ENCODE measurements at regions not wholly inside any gene's neighbourhood (a gene's known extent, or its start where the extent isn't known, plus 50 kb on each side); places are given as distances from the start of the nearest gene placed in this dataset.

DNA sequence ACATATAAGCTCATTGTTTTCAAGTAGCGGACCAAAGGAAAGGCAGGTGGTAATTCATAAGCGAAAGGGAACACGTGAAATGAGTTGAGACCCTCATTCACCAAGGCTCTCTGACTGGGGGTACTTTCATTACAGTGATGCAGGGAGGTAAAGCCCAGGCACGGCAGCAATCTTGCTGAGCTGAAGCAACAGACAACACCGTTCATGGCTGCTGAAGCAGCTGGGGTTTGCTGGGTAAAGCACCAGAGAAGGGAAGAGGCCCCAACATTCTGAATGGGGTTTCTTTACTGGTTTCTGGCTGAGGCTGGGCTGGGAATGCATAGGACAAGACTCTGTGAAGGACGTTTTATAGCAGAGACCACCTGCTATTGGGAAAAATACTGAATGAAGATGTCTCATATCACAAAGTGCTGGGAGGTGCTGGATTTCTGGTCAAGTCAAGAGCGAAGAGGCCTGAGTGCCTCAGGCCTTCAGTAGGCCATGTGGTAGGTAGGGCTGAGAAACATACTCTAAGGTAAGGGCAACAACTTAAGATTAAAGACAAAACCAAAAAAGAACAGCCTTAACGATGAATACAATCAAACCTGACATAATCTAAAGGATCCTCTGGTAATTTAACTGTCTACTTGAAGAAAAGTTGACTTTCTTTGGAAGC, 324.7 kb upstream of the PIK3C3 start:
- TF ChIP-seq EZH2phosphoT487 (conservative IDR thresholded peaks at IDR 0.05; ENCODE audit: low read length): no peak
- no peak for TF ChIP-seq CTCF (IDR thresholded peaks at IDR 0.05; ENCODE audit: insufficient read depth, low read length, poor library complexity, severe bottlenecking)
- Histone ChIP-seq H3K36me3 (ENCODE audit: low read length) (no peaks in the 10 kb centered on the region), H3K27ac (ENCODE audit: low read depth, low read length) (no peak overlapping the region), H3K27me3 (ENCODE audit: low read length) (no peaks in the 10 kb centered on the region), H3K79me2 (ENCODE audit: insufficient read depth, low read length) (no peaks in the 10 kb centered on the region), H2AFZ (ENCODE audit: low read depth, low read length, severe bottlenecking) (no peak overlapping the region), H3K9ac (ENCODE audit: low read length) (no peak overlapping the region), H3K4me3 (ENCODE audit: insufficient read depth, low read length, poor library complexity, severe bottlenecking) (no peak overlapping the region), H4K20me1 (ENCODE audit: low read depth, low read length) (no peaks in the 10 kb centered on the region), H3F3A (ENCODE audit: insufficient read depth) (no peaks in the 10 kb centered on the region), H3K4me2 (ENCODE audit: low read depth, low read length, poor library complexity, severe bottlenecking) (no peak overlapping the region), H3K9me3 (ENCODE audit: insufficient read depth, low read length) (no peaks in the 10 kb centered on the region), H3K9me2 (replicated peaks; ENCODE audit: insufficient read depth, low read length) (no peaks in the 10 kb centered on the region)

- no peak overlapping the region for H3K27ac ChIP-seq (ENCODE audit: low read depth, low read length)
- H4K20me1 ChIP-seq (ENCODE audit: low read depth, low read length): no peaks in the 10 kb centered on the region
- no peaks in the 10 kb centered on the region for H3K27me3 ChIP-seq (ENCODE audit: low read length)
- no peaks in the 10 kb centered on the region for H3F3A ChIP-seq (ENCODE audit: insufficient read depth)
- no peaks in the 10 kb centered on the region for H3K9me3 ChIP-seq (ENCODE audit: insufficient read depth, low read length)
- no peaks in the 10 kb centered on the region for H3K9me2 ChIP-seq (replicated peaks; ENCODE audit: insufficient read depth, low read length)
- H3K36me3 ChIP-seq (ENCODE audit: low read length): no peaks in the 10 kb centered on the region
- no peak for TF ChIP-seq CTCF (IDR thresholded peaks at IDR 0.05; ENCODE audit: insufficient read depth, low read length, poor library complexity, severe bottlenecking)
- no peak for TF ChIP-seq EZH2phosphoT487 (conservative IDR thresholded peaks at IDR 0.05; ENCODE audit: low read length)
- no peak overlapping the region for H3K4me2 ChIP-seq (ENCODE audit: low read depth, low read length, poor library complexity, severe bottlenecking)
- no peak overlapping the region for H3K4me3 ChIP-seq (ENCODE audit: insufficient read depth, low read length, poor library complexity, severe bottlenecking)
- H3K79me2 ChIP-seq (ENCODE audit: insufficient read depth, low read length): no peaks in the 10 kb centered on the region
- no peak overlapping the region for H2AFZ ChIP-seq (ENCODE audit: low read depth, low read length, severe bottlenecking)
- H3K9ac ChIP-seq (ENCODE audit: low read length): no peak overlapping the region
These were observed 330.6 kb upstream of the PIK3C3 start for GRCh38 chr18:41624460-41624859.

GRCh38 chr18:41621177-41621576, 333.9 kb upstream of the PIK3C3 start:
- no peak overlapping the region for H3K27ac ChIP-seq (ENCODE audit: low read depth, low read length)
- TF ChIP-seq EZH2phosphoT487 (conservative IDR thresholded peaks at IDR 0.05; ENCODE audit: low read length) (no peak), CTCF (IDR thresholded peaks at IDR 0.05; ENCODE audit: insufficient read depth, low read length, poor library complexity, severe bottlenecking) (no peak)

More at GRCh38 chr18:41621177-41621576, 333.9 kb upstream of the PIK3C3 start:
- Histone ChIP-seq H3F3A (ENCODE audit: insufficient read depth) (no peaks in the 10 kb centered on the region), H3K9me2 (replicated peaks; ENCODE audit: insufficient read depth, low read length) (no peaks in the 10 kb centered on the region), H3K4me2 (ENCODE audit: low read depth, low read length, poor library complexity, severe bottlenecking) (no peak overlapping the region), H3K79me2 (ENCODE audit: insufficient read depth, low read length) (no peaks in the 10 kb centered on the region), H3K36me3 (ENCODE audit: low read length) (no peaks in the 10 kb centered on the region), H3K9me3 (ENCODE audit: insufficient read depth, low read length) (no peaks in the 10 kb centered on the region), H3K4me3 (ENCODE audit: insufficient read depth, low read length, poor library complexity, severe bottlenecking) (no peak overlapping the region), H3K9ac (ENCODE audit: low read length) (no peak overlapping the region), H2AFZ (ENCODE audit: low read depth, low read length, severe bottlenecking) (no peak overlapping the region), H4K20me1 (ENCODE audit: low read depth, low read length) (no peaks in the 10 kb centered on the region), H3K27me3 (ENCODE audit: low read length) (no peaks in the 10 kb centered on the region)

Measured in SU-DHL-6 (cell line).